ENCODE measurements at regions not wholly inside any gene's neighbourhood (a gene's known extent, or its start where the extent isn't known, plus 50 kb on each side); places are given as distances from the start of the nearest gene placed in this dataset.

GRCh38 chr16:64168371-64168770 is 953.5 kb downstream of the CDH11 start:
- TF ChIP-seq CTCF (IDR thresholded peaks at IDR 0.05) (no peak), POLR2A (IDR thresholded peaks at IDR 0.05) (no peak)

Measured in testis (tissue), 2 donors.